HG03039 (cell line): ENCODE measurements at regions not wholly inside any gene's neighbourhood (a gene's known extent, or its start where the extent isn't known, plus 50 kb on each side); places are given as distances from the start of the nearest gene placed in this dataset.

Experiments
- ATAC-seq: cut with Tn5 transposase; IDR thresholded peaks from one replicate; pipeline ENCODE4 v1.9.1; 2021; ENCODE audit warnings: mild to moderate bottlenecking, moderate library complexity; ENCODE audit not compliant: unreplicated experiment

DNA sequence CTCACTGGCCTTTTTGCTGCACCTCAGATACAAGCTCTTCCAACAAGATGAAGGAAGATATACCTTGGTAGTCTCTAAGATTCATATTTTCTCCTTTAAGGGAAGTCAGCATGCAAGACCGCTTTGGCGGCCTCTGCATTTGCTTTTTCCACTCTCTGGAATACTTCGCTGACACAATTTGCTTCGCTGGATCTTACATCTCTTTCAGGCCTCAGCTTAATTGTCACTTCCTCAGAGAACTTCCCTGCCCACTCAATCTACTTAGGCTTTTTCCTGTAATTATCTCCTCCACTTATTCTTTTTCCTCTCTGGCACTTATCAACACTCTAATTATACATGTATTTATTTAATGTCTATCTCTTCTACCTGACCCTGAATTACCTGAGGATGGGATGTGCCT, 1131.1 kb upstream of the WWC1 start:
- no peak for ATAC-seq

DNA sequence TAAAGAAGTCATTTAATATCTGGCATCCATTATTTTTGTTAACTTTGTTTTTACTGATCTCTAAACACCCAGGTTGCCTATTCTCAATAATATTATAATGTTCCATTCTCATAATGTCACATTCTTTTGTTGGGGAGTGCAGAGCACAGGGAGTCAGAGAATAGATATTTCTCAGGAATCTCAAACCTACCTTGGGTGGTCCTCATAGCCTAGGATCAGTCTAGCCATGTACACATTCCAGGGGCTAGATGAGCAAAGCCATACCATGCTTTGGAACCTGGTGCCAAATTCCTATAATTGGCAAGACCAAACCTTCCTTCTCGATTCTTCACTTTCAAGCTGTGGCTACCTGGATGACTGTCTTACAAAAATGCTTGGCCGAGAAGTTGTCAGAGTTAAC, 1124.7 kb upstream of the WWC1 start:
- ATAC-seq = no peak

- ATAC-seq = no peak
Observed at GRCh38 chr5:167167191-167167795, 1124.2 kb upstream of the WWC1 start.

GRCh38 chr5:167168971-167169370, 1122.5 kb upstream of the WWC1 start:
- ATAC-seq = no peak

- ATAC-seq = no peak
Observed at GRCh38 chr5:167171056-167171455, 1120.4 kb upstream of the WWC1 start.

DNA sequence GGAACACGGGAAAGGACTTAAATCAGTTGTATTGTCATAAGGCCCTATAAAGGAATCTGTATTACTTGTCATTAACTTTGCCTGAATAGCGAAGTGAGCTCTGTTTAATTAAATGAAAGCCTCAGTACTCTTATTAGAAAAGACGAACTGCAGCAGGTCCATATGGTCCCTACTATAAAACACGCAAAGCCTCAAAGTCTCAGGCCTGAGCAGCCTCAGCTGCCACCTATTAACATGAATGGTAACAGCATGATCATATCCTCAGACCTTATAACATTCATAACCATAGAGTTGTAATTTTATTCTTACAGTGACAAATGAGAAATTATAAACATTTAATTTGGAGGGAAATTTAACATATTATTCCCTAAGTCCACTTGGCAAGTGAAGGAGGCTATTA, 1113.7 kb upstream of the WWC1 start:
- no peak for ATAC-seq

DNA sequence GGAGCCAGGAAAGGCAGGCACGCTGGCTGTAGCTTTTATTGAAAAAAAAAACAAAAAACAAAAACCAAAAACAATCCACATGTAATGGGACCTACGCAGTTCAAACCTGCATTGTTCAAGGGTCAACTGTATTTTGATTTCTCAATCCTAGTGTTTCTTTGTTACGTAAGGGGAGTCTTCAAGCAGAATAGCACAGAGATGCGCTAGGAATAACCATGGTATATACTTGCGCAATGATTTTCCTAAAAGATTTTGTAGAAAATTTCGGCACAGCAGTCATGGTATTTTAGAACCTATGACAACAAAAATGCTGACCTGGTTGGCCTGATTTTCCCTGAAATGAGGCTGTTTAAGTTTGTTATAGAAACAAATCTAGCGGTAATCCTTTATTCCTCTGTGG, 1110.5 kb upstream of the WWC1 start:
- no peak for ATAC-seq

DNA sequence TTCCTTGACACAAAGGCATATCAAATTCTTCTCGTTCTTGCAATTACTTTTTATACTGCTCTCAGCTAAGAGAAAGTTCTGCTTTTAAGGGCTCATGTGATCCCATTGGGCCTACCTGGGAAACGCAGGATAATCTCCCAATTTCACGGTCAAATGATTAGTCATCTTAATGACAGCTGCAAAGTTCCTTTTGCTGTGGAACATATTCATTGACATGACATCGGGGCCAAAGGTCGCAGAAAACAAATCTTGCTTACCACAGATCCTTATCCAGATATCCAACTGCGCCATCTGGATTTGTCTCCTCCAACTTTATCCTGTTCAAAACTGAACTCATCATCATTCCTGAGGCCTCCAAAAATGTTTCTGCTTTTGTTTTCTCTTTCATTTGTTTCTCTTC, 1085.6 kb upstream of the WWC1 start:
- ATAC-seq = no peak

- no peak for ATAC-seq
Observed at GRCh38 chr5:167207081-167207480, 1084.4 kb upstream of the WWC1 start.

DNA sequence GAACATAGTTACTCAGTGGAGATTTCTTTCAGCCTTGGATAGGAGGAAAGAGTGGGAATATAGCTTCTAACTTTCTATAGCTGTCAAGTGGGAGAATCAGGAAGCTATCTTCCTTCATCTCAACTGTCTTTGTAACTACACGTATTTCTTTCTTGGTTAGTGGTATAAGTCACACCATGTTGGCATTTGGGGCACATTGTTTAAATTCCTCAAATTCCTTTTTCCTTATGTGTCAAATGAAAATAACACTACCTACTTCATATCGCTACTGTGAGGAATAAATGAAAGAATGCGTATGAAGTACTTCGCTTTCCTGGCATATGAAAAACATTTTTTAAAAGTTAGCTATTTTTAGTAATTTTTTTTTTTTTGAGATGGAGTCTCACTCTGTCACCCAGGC, 1082.5 kb upstream of the WWC1 start:
- no peak for ATAC-seq

DNA sequence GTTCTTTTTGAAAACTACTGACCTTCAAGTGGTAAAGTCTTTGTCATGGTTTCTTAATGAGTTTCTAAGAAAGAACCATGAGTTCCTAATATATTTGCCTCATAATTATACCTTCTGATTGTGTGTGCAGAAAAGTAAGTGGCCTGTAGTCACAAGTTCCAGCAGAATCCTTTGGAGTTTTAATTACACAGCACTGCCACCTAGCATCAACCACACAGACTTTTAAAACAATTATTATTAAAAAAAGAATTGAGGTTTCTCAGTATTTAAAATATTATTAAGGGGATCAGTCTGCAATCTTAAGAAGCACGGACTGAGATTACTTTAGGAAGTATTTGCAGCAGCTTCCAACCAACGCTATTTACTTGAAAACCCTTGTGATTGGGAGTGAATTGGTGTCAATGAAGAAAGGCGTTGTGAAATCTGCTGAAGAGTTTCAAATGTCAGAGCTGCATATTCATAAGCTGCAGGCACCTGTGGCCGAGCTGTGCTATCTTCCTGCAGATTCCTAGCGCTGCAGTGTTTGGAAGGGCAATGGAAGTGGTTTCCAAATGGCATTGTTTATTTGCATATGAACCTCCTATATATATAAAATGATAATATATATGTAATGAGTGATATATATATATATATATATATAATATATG, 1074.2 kb upstream of the WWC1 start:
- ATAC-seq = no peak

DNA sequence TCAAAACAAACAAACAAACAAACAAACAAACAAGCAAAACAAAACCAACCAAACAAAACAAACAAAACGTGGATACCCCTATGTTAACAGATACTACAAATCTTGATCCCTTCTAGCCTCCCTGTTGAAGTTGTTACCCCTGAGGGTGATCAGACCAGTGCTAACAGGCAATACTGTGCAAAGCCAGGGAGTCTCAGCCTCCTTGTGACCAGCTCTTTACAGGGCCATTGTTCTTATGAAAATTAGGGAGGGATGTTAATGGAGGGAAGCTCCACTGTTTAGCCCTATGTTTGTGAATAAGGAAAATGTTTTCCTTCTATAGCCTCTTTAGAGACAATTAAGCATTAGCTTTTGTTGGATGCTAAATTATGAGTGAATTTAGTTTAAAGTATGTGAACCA, 1072.1 kb upstream of the WWC1 start:
- ATAC-seq = no peak

DNA sequence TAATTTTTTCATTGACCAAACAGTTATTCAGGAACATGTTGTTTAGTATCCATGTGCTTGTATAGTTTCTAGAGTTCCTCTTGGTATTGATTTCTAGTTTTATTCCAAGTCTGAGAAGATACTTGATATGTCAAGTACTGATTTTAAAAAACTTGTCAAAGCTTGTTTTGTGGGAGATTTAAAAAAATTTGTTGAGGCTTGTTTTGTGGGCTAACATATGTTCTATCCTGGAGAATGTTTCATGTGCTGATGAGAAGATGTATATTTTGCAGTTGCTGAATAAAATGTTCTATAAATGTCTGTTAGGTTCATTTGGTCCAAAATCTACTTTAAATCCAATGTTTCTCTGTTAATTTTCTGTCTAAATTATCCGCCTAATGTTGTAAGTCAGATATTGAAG, 1065.1 kb upstream of the WWC1 start:
- ATAC-seq = no peak

GRCh38 chr5:167228134-167228533, 1063.3 kb upstream of the WWC1 start:
- ATAC-seq = no peak

DNA sequence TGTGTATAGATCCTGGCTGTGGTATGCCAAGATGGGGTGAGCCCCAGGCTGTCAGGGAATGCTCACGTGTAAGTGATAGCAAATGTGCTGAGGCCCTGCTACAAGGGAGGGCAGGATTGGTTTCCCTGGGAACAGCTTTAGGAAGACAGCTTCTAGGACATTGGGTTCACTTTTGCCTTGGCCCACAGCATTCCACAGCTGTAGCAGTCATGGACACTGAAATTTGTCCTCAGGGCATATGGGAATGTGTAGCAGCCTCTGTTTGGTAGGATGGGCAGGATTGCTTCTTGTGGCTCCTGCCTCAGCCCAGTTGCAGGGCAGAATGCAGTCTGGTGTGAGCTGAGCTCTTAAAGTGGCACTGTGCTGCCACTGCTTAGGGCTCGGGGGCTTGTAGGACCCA, 1061.7 kb upstream of the WWC1 start:
- ATAC-seq = no peak

DNA sequence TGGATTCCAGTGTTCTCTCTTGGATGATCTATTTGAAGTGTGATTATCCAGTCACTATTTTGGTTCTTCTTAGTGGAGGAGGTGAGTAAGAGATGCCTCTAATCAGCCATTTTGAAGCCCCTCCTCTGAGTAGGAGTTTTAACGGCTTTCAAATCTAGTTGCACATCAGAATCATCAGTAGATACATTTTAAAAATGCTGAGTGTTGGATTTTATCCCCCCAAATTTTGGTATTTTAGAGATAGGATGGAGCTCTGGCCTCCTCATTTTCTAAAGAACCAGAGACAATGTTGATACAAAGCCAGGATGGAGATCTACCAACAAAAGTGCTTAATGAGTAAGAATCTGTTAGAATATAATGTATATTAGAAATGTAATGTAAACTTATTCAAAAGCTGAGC, 1061.0 kb upstream of the WWC1 start:
- no peak for ATAC-seq

- no peak for ATAC-seq
Observed at GRCh38 chr5:167232675-167233311, 1058.7 kb upstream of the WWC1 start.

DNA sequence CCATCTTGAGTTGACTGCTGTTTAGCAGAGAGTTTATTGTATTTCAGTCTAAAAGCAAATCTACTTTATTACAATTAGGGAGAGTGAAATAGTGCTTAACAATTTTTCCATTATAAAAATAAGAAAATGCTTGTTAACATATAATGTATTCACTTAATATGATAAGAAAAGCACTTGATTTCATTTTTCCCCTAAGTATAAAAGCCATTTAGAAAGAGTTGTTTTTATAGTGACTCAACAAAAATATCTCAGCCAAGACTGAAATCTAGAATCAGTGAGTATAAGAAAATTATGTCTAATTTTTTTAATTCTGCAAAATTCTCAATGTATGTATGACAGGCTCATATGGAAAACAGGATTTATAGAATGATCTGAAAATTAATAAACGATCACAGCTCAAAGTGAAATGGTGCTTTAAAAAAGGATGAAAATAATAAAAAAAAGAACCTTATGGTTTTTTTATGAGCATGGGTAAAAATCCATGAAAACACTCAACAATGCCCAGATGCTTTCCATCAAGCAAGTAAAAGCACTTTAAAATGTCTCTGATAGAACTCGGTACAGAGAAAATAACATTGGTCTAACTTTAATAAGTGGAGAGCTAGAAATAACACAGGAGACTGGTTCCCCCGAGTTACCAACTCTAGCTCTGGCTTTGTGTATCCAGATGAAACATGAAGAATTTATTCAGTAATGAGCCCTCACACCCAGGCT, 1057.8 kb upstream of the WWC1 start:
- ATAC-seq = no peak

DNA sequence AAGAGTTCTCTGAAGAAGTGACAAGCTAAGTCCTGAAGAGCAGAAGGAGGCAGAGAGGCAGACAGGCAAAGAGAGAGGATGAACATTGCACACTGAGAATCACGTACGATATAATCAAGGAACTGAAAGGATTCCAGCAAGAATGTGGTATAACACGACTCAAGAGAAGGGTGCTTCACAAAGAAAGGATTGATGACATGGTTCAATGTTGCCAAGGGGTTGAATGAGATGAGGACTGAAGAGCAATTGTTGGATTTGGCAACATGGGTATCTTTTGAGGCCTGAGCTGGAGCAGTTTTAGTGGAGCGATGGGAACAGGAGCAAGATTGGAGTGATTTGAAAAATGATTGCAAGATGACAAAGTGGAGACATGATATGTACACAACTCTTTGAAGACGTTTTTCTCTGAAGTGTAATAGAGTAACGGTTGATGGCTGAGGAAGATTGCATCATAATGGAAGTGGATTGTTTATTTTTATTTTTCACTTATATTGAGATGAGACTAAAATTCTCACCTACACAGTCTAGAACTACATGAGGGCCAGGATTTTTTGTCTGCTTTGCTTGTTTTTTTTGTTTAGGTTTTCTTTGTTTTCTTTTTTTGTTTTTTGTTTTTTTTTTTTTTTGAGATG, 1049.9 kb upstream of the WWC1 start:
- ATAC-seq = no peak

DNA sequence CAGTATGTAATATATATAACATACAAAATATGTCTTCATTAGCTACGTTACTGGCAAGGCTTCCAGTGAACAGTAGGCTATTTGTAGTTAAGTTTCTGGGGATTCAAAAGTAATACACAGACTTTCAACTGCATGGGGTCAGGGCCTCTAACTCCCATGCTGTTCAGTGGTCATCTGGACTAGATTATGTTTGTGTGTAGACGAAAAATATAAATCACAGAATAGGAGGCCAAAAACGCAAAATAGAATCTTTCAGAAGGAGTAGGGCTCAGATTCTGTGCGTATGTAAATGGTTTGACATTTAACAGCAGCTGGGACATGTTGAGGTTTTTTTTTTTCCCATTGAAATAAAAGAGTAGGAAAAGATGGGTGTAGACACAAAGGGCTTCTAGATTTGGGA, 1048.7 kb upstream of the WWC1 start:
- ATAC-seq = no peak

GRCh38 chr5:167243463-167243862, 1048.0 kb upstream of the WWC1 start:
- ATAC-seq = no peak

- no peak for ATAC-seq
Observed at GRCh38 chr5:167244583-167244982, 1046.9 kb upstream of the WWC1 start.
